Kidney (tissue), 13 donors: ENCODE measurements at regions not wholly inside any gene's neighbourhood (a gene's known extent, or its start where the extent isn't known, plus 50 kb on each side); places are given as distances from the start of the nearest gene placed in this dataset.
"Not testable (repeated sequence)": the region's sequence is repeated elsewhere in the genome, so short reads cannot be mapped to it uniquely, and the experiment has no call there.

ENCODE experiments used
- DNase-seq, 5 donors: peaks; one replicate each; pipeline ENCODE4 v3.0.0-alpha.2; 2013 to 2020
- FAIRE-seq: peaks from 2 replicates; lab custom pipeline; 2012; peaks lifted over from hg19 to GRCh38; lab: Jason Lieb, UNC
- H3K27ac ChIP-seq, 2 donors: one replicate each; pipeline ENCODE4 v1.7.0; 2013; ENCODE audit warnings: low read depth in 2 of 2, low read length in 2 of 2, inconsistent platforms in 1 of 2
- H3K27me3 ChIP-seq: one replicate; pipeline ENCODE4 v1.7.1; 2013; ENCODE audit warnings: low read length, inconsistent platforms; ENCODE audit not compliant: control insufficient read depth, insufficient read depth
- H3K36me3 ChIP-seq, 3 donors: one replicate each; pipeline versions ENCODE4 v1.7.0 to v1.7.1; 2013; ENCODE audit warnings: low read length in 3 of 3, control low read depth in 1 of 3, inconsistent platforms in 1 of 3; ENCODE audit not compliant: insufficient read depth in 3 of 3, control insufficient read depth in 2 of 3
- H3K4me1 ChIP-seq, 3 donors: one replicate each; pipeline versions ENCODE4 v1.7.0 to v1.7.1; 2013; ENCODE audit warnings: low read length in 3 of 3, inconsistent platforms in 1 of 3, low read depth in 1 of 3; ENCODE audit not compliant: control insufficient read depth in 2 of 3, insufficient read depth in 2 of 3
- H3K4me3 ChIP-seq, 3 donors: one replicate each; pipeline versions ENCODE4 v1.7.0 to v1.8.1; 2013; ENCODE audit warnings: low read length in 3 of 3, control low read depth in 1 of 3, inconsistent platforms in 1 of 3
- H3K9ac ChIP-seq, 3 donors: one replicate each; pipeline versions ENCODE4 v1.7.0 to v1.7.1; 2013; ENCODE audit warnings: low read length in 3 of 3, control low read depth in 1 of 3, inconsistent platforms in 1 of 3
- H3K9me3 ChIP-seq, 3 donors: one replicate each; pipeline versions ENCODE4 v1.7.0 to v1.7.1; 2013; ENCODE audit warnings: low read length in 3 of 3, control low read depth in 1 of 3, inconsistent platforms in 1 of 3; ENCODE audit not compliant: control insufficient read depth in 2 of 3, insufficient read depth in 1 of 3
- CTCF ChIP-seq: IDR thresholded peaks from 3 replicates; pipeline ENCODE4 v1.5.1; 2012; ENCODE audit warnings: mild to moderate bottlenecking, moderate library complexity, borderline replicate concordance; ENCODE audit not compliant: insufficient read depth; ENCODE audit errors: extremely low read depth
- intact Hi-C: fragments of 100-400 bp; cut with DNase I; formaldehyde crosslinking; loops from one replicate; pipeline ENCODE4 v1.11.1; 2022
- donor health status: control.
- donor health status: control.
- donor health status: control.
- donor health status: control.
- donor health status: control.
- donor health status: DM: yes; HTN: yes; CAD: no.
- donor health status: Normal renal cell carcinoma (clear cell type).

- intact Hi-C loops = no loop called here
- no peaks in the 10 kb centered on the region for H3K36me3 ChIP-seq
- no peak for TF ChIP-seq CTCF
- peaks cover 0 to 19% (median 4%) of the 10 kb centered on the region in 3 donors for H3K9me3 ChIP-seq
- no peak overlapping the region for H3K4me3 ChIP-seq
- no peak for FAIRE-seq
- no peak overlapping the region for H3K27ac ChIP-seq
- H3K4me1 ChIP-seq = no peaks in the 10 kb centered on the region
- no peak for DNase-seq
- H3K27me3 ChIP-seq = no peaks in the 10 kb centered on the region
- H3K9ac ChIP-seq = no peak overlapping the region
These were observed 246.3 kb downstream of the FNDC1 start for GRCh38 chr6:159415540-159415939.

- no peak overlapping the region for H3K9ac ChIP-seq
- no peaks in the 10 kb centered on the region for H3K36me3 ChIP-seq
- H3K9me3 ChIP-seq = peaks cover 0 to 19% (median 4%) of the 10 kb centered on the region in 3 donors
- H3K27me3 ChIP-seq = no peaks in the 10 kb centered on the region
- no peak for TF ChIP-seq CTCF
- H3K4me1 ChIP-seq = no peaks in the 10 kb centered on the region
- no peak overlapping the region for H3K27ac ChIP-seq
- FAIRE-seq (no peak), DNase-seq (no peak)
- H3K4me3 ChIP-seq = no peak overlapping the region
- intact Hi-C loops = no loop called here
These were observed 245.5 kb downstream of the FNDC1 start for GRCh38 chr6:159414711-159415110.

GRCh38 chr6:159407211-159407780 is 238.1 kb downstream of the FNDC1 start:
- H3K9ac ChIP-seq, H3K27me3 ChIP-seq, H3K9me3 ChIP-seq, H3K4me3 ChIP-seq, H3K4me1 ChIP-seq, H3K27ac ChIP-seq, intact Hi-C loops, DNase-seq, FAIRE-seq, H3K36me3 ChIP-seq: not testable (repeated sequence)

- H3K27ac ChIP-seq = no peak overlapping the region
- TF ChIP-seq CTCF = no peak
These were observed 235.1 kb downstream of the FNDC1 start for GRCh38 chr6:159404296-159404695.

More at GRCh38 chr6:159404296-159404695, 235.1 kb downstream of the FNDC1 start:
- Histone ChIP-seq H3K36me3 (no peaks in the 10 kb centered on the region), H3K27me3 (no peaks in the 10 kb centered on the region), H3K4me1 (no peaks in the 10 kb centered on the region), H3K9me3 (no peaks in the 10 kb centered on the region), H3K9ac (no peak overlapping the region), H3K4me3 (no peak overlapping the region)
- intact Hi-C loops = no loop called here
- FAIRE-seq (no peak), DNase-seq (no peak)
